Ishikawa (cell line): ENCODE measurements at regions not wholly inside any gene's neighbourhood (a gene's known extent, or its start where the extent isn't known, plus 50 kb on each side); places are given as distances from the start of the nearest gene placed in this dataset.

ENCODE experiments used
- CEBPB ChIP-seq: IDR thresholded peaks from 2 replicates; pipeline ENCODE4 v1.6.1; 2012
- EP300 ChIP-seq: IDR thresholded peaks from 2 replicates; pipeline ENCODE4 v1.6.1; 2012; ENCODE audit warnings: borderline replicate concordance
- FOXM1 ChIP-seq: IDR thresholded peaks from 2 replicates; pipeline ENCODE4 v1.6.1; 2012; ENCODE audit warnings: low read depth, borderline replicate concordance
- RAD21 ChIP-seq: IDR thresholded peaks from 2 replicates; pipeline ENCODE4 v1.6.1; 2012; ENCODE audit warnings: low read depth
- TAF1 ChIP-seq: IDR thresholded peaks from 2 replicates; pipeline ENCODE4 v1.6.1; 2012; ENCODE audit warnings: low read depth, mild to moderate bottlenecking

DNA sequence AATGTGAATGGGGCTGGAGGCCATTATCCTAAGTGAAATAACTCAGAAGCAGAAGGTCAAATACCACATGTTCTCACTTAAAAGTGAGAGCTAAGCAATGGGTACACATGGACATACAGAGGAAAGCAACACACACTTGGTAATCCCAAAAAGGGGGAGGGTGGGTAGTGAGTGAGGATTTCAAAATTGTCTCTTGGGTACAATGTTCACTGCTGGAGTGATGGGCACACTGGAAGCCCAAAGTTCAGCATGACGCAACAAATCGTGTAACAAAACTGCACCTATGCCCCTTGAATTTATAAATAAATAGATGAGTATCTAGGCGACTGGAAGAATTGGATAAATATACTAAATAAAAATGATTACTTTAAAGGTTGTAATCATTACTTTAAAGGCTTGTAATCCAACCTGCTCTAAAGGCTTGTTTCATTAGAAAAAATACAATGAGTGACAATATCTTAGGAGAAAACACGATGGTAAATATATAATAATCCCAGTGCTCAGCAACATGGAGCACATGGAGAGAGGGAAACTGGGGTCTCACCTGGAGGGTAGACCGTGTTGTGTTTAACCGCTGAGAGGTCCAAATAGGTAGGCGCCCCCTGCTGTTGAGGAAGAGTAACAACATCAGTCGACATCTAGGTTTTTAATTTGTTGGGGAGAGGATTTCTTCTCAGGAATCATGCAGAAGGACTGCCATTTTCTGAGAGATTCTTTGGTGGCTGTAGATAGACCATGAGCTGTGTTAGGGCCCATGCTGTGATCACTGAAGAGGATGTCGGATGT lies 78.5 kb upstream of the ROBO1 start:
- no peak for TF ChIP-seq FOXM1
- TF ChIP-seq RAD21: no peak
- no peak for TF ChIP-seq EP300
- TF ChIP-seq CEBPB: no peak
- TF ChIP-seq TAF1: no peak
